RWPE2 (cell line): ENCODE measurements at regions not wholly inside any gene's neighbourhood (a gene's known extent, or its start where the extent isn't known, plus 50 kb on each side); places are given as distances from the start of the nearest gene placed in this dataset.
"Not testable (repeated sequence)": the region's sequence is repeated elsewhere in the genome, so short reads cannot be mapped to it uniquely, and the experiment has no call there.

ENCODE experiments used
- ATAC-seq: fragments of 200-7000 bp; cut with Tn5 transposase; 3 replicates; pipeline ENCODE4 v1.9.1; 2021; ENCODE audit warnings: low read depth
- DNase-seq: peaks from one replicate; pipeline ENCODE4 v3.0.0-alpha.2; 2020; ENCODE audit warnings: low spot score
- H3K27ac ChIP-seq: fragments of 450-650 bp; 2 replicates; pipeline ENCODE4 v1.5.1; 2017; ENCODE audit warnings: mild to moderate bottlenecking; ENCODE audit not compliant: poor library complexity, severe bottlenecking
- H3K27me3 ChIP-seq: fragments of 250-450 bp; sonication (Bioruptor Pico); 2 replicates; pipeline ENCODE4 v1.5.1; 2021; ENCODE audit warnings: mild to moderate bottlenecking, moderate library complexity; ENCODE audit not compliant: insufficient read depth, poor library complexity, severe bottlenecking
- H3K36me3 ChIP-seq: fragments of 250-450 bp; sonication (Bioruptor Pico); 2 replicates; pipeline ENCODE4 v1.5.1; 2020; ENCODE audit warnings: low read depth, mild to moderate bottlenecking, moderate library complexity
- H3K4me1 ChIP-seq: fragments of 250-450 bp; sonication (Bioruptor Pico); 2 replicates; pipeline ENCODE4 v1.5.1; 2021; ENCODE audit warnings: mild to moderate bottlenecking, moderate library complexity; ENCODE audit not compliant: insufficient read depth, poor library complexity, severe bottlenecking
- H3K4me3 ChIP-seq: fragments of 250-450 bp; sonication (Bioruptor Pico); 2 replicates; pipeline ENCODE4 v1.5.1; 2021; ENCODE audit warnings: mild to moderate bottlenecking, moderate library complexity; ENCODE audit not compliant: severe bottlenecking
- H3K9me3 ChIP-seq: fragments of 250-450 bp; sonication (Bioruptor Pico); 2 replicates; pipeline ENCODE4 v1.5.1; 2021; ENCODE audit warnings: mild to moderate bottlenecking, moderate library complexity; ENCODE audit not compliant: severe bottlenecking
- CTCF ChIP-seq: fragments of 450-650 bp; IDR thresholded peaks from one replicate; pipeline ENCODE4 v1.5.1; 2017; ENCODE audit warnings: mild to moderate bottlenecking, moderate library complexity; ENCODE audit not compliant: poor library complexity, severe bottlenecking

GRCh38 chr5:105619725-105620124, 2051.0 kb downstream of the EFNA5 start:
- H3K27me3 ChIP-seq, result peaks cover 16% of the 10 kb centered on the region
- no peak for TF ChIP-seq CTCF
- H3K36me3 ChIP-seq, result 0 out of 2 replicates have a peak, but pooled peaks cover 4% of the 10 kb centered on the region
- H3K9me3 ChIP-seq, result no peaks in the 10 kb centered on the region
- ATAC-seq (no peak), DNase-seq (no peak)
- H3K27ac ChIP-seq, result no peak overlapping the region
- H3K4me1 ChIP-seq, result no peaks in the 10 kb centered on the region
- no peak overlapping the region for H3K4me3 ChIP-seq

- H3K4me3 ChIP-seq, result no peak overlapping the region
- no peaks in the 10 kb centered on the region for H3K4me1 ChIP-seq
- no peak overlapping the region for H3K27ac ChIP-seq
- 0 out of 2 replicates have a peak, but pooled peaks cover 4% of the 10 kb centered on the region for H3K36me3 ChIP-seq
- DNase-seq (no peak), ATAC-seq (no peak)
- no peak for TF ChIP-seq CTCF
- no peaks in the 10 kb centered on the region for H3K9me3 ChIP-seq
- H3K27me3 ChIP-seq, result peaks cover 16% of the 10 kb centered on the region
Observed at GRCh38 chr5:105617436-105618215, 2053.1 kb downstream of the EFNA5 start.

GRCh38 chr5:105616599-105616998, 2054.0 kb upstream of the NUDT12 start:
- DNase-seq (no peak), ATAC-seq (no peak)
- Histone ChIP-seq H3K27me3 (peaks cover 16% of the 10 kb centered on the region), H3K36me3 (0 out of 2 replicates have a peak, but pooled peaks cover 4% of the 10 kb centered on the region), H3K4me3 (no peak overlapping the region), H3K27ac (no peak overlapping the region), H3K9me3 (no peaks in the 10 kb centered on the region), H3K4me1 (no peaks in the 10 kb centered on the region)
- TF ChIP-seq CTCF, result no peak

- H3K4me3 ChIP-seq, H3K4me1 ChIP-seq, H3K27me3 ChIP-seq, DNase-seq, ATAC-seq, H3K36me3 ChIP-seq, H3K27ac ChIP-seq, H3K9me3 ChIP-seq: not testable (repeated sequence)
Observed at GRCh38 chr5:105602406-105602805, 2039.8 kb upstream of the NUDT12 start.

- Histone ChIP-seq H3K4me3 (no peak overlapping the region), H3K36me3 (no peaks in the 10 kb centered on the region), H3K9me3 (no peaks in the 10 kb centered on the region), H3K4me1 (no peaks in the 10 kb centered on the region), H3K27me3 (peaks cover 3% of the 10 kb centered on the region), H3K27ac (no peak overlapping the region)
- no peak for DNase-seq
- no peak; the same call in 2 of the 3 replicates for ATAC-seq
- no peak for TF ChIP-seq CTCF
Observed at GRCh38 chr5:105593011-105593760, 2030.6 kb upstream of the NUDT12 start.
